Ishikawa (cell line): ENCODE measurements at regions not wholly inside any gene's neighbourhood (a gene's known extent, or its start where the extent isn't known, plus 50 kb on each side); places are given as distances from the start of the nearest gene placed in this dataset.

Source experiments
- CEBPB ChIP-seq: IDR thresholded peaks from 2 replicates; pipeline ENCODE4 v1.6.1; 2012
- CREB1 ChIP-seq: IDR thresholded peaks from 2 replicates; pipeline ENCODE4 v1.6.1; 2012; ENCODE audit warnings: low read depth
- EGR1 ChIP-seq: IDR thresholded peaks from 2 replicates; pipeline ENCODE4 v1.6.1; 2012
- EP300 ChIP-seq: IDR thresholded peaks from 2 replicates; pipeline ENCODE4 v1.6.1; 2012; ENCODE audit warnings: borderline replicate concordance
- FOXM1 ChIP-seq: IDR thresholded peaks from 2 replicates; pipeline ENCODE4 v1.6.1; 2012; ENCODE audit warnings: low read depth, borderline replicate concordance
- NFIC ChIP-seq: IDR thresholded peaks from 2 replicates; pipeline ENCODE4 v1.6.1; 2012
- RAD21 ChIP-seq: IDR thresholded peaks from 2 replicates; pipeline ENCODE4 v1.6.1; 2012; ENCODE audit warnings: low read depth
- TAF1 ChIP-seq: IDR thresholded peaks from 2 replicates; pipeline ENCODE4 v1.6.1; 2012; ENCODE audit warnings: low read depth, mild to moderate bottlenecking
- TCF12 ChIP-seq: IDR thresholded peaks from 2 replicates; pipeline ENCODE4 v1.6.1; 2012; ENCODE audit warnings: low read depth
- TEAD4 ChIP-seq: IDR thresholded peaks from 2 replicates; pipeline ENCODE4 v1.6.1; 2012
- YY1 ChIP-seq: IDR thresholded peaks from 2 replicates; pipeline ENCODE4 v1.6.1; 2012; ENCODE audit warnings: low read depth
- ZBTB7A ChIP-seq: IDR thresholded peaks from 2 replicates; pipeline ENCODE4 v1.6.1; 2012; ENCODE audit warnings: low read depth
- TF ChIP-seq, protein P1 (sequence below): IDR thresholded peaks from 2 replicates; pipeline ENCODE4 v1.6.1; 2012; ENCODE audit warnings: low read depth, mild to moderate bottlenecking
- TF ChIP-seq, protein P2 (sequence below): IDR thresholded peaks from 2 replicates; pipeline ENCODE4 v1.6.1; 2012
- TF ChIP-seq, protein P3 (sequence below): IDR thresholded peaks from 2 replicates; pipeline ENCODE4 v1.6.1; 2012

DNA sequence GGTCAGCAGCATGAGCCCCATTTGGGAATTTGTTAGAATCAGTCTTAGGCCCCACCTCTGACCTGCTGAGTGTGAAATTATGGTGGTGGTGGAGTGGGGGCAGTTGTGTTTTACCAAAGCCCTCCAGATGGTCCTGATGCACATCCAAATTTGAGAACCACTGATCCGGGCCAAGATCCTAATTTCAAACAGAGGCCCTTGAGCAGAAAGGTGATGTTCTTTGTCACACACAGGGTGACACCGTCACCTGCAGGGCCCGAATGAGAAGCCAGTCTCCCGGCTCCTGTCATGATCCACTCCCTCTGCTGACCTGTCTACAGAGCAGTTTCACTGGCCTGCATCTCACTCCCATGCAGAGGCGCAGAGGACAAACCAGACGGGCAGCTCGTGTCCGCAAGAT is 129.9 kb downstream of the TRIM43 start:
- no peak for TF ChIP-seq TCF12
- TF ChIP-seq CEBPB: no peak
- TF ChIP-seq RAD21: no peak
- TF ChIP-seq, protein P1, sequence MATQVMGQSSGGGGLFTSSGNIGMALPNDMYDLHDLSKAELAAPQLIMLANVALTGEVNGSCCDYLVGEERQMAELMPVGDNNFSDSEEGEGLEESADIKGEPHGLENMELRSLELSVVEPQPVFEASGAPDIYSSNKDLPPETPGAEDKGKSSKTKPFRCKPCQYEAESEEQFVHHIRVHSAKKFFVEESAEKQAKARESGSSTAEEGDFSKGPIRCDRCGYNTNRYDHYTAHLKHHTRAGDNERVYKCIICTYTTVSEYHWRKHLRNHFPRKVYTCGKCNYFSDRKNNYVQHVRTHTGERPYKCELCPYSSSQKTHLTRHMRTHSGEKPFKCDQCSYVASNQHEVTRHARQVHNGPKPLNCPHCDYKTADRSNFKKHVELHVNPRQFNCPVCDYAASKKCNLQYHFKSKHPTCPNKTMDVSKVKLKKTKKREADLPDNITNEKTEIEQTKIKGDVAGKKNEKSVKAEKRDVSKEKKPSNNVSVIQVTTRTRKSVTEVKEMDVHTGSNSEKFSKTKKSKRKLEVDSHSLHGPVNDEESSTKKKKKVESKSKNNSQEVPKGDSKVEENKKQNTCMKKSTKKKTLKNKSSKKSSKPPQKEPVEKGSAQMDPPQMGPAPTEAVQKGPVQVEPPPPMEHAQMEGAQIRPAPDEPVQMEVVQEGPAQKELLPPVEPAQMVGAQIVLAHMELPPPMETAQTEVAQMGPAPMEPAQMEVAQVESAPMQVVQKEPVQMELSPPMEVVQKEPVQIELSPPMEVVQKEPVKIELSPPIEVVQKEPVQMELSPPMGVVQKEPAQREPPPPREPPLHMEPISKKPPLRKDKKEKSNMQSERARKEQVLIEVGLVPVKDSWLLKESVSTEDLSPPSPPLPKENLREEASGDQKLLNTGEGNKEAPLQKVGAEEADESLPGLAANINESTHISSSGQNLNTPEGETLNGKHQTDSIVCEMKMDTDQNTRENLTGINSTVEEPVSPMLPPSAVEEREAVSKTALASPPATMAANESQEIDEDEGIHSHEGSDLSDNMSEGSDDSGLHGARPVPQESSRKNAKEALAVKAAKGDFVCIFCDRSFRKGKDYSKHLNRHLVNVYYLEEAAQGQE: no peak
- TF ChIP-seq, protein P2, sequence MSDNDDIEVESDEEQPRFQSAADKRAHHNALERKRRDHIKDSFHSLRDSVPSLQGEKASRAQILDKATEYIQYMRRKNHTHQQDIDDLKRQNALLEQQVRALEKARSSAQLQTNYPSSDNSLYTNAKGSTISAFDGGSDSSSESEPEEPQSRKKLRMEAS: no peak
- TF ChIP-seq EGR1: no peak
- no peak for TF ChIP-seq ZBTB7A

DNA sequence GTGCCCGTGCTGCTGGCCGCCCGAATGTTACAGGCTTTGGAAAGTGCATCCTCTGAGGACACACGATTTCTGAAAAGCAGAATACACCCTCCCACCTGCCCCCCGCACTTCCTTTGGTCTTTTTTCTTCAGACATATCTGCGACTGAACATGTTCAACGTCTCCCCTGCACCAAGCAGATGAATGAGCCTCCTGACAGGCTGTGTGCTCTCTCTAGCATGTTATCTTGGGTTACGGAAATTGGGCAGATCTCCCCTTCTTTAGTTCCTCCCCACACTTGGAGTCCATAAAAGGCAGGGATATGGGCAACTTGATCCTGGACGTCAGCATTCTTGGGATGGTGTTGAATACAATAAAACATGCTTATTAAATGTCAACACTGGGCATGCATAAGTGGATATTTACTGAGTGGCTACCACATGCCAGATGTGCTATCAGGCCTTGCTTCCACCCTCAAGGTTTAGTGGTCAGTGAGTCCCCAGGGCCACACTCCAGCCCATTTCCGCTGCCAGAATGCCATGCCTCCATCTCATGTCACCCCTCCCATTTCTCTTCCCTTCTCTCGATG is 130.4 kb downstream of the TRIM43 start:
- TF ChIP-seq YY1 (no peak), CREB1 (no peak), NFIC (no peak), TEAD4 (no peak), TCF12 (no peak), CEBPB (no peak), ZBTB7A (no peak), EGR1 (no peak), RAD21 (no peak), EP300 (no peak)
- TF ChIP-seq, protein P2: no peak
- TF ChIP-seq, protein P1: no peak

DNA sequence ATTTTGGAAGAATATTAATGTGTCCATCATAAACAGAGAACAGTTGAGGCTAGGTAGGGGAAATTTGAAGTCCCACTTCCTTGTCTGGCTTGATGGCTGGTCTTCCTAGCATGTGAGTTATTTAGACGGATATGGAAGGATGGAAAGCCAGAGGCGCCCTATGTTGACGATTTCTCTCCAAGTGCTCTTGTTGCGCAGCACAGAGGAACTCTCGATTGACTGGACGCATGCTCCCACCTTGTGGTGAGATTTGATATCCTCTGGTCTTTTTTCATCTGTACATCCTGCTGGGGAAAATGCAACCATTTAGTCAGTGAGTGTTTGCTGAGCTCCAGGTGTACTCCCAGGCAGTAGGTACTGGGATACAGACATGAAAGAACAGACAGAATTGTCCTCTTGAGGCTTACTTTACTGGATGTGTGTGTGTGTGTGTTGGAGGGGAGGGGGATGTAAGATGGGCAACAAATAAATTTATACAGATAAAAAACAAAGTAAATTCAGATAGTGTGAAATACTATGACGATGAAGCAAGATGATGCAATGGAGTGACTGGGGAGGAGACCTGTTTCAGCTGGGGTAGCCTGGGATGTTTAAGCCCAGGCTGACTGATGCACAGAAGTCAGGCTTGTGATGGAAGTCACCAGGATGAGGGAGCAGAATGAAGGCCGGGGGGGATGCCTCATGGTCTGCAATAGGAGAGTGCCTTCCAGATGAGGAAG is 137.2 kb downstream of the TRIM43 start:
- peak; percentile 95 for TF ChIP-seq RAD21
- TF ChIP-seq YY1: no peak
- 0 out of 2 replicates have a peak, but pooled peaks have one; percentile 26 for TF ChIP-seq CEBPB

DNA sequence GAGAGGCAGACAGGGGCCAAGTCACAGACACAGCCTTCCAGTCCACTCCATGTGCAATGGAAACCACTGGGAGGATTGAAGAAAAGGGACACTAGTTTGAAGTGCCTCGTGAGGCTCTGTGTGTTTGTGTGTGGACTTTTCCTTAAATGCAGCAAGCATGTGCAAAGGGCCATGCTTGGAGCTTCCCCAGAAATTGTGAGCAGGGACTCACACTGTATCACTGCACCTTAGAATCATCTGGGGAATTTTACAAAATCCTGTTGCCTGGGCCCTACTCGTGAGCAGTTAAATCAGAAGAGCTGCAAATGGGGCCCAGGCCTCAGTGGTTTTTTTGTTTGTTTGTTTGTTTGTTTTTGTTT is 137.8 kb downstream of the TRIM43 start:
- TF ChIP-seq NFIC (no peak), ZBTB7A (no peak), CEBPB (no peak), FOXM1 (no peak), TAF1 (no peak), TEAD4 (no peak), CREB1 (no peak), YY1 (no peak), EGR1 (no peak), RAD21 (no peak), TCF12 (no peak), EP300 (no peak)
- TF ChIP-seq, protein P3, sequence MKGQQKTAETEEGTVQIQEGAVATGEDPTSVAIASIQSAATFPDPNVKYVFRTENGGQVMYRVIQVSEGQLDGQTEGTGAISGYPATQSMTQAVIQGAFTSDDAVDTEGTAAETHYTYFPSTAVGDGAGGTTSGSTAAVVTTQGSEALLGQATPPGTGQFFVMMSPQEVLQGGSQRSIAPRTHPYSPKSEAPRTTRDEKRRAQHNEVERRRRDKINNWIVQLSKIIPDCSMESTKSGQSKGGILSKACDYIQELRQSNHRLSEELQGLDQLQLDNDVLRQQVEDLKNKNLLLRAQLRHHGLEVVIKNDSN: no peak
- TF ChIP-seq, protein P2: no peak
- TF ChIP-seq, protein P1: no peak

DNA sequence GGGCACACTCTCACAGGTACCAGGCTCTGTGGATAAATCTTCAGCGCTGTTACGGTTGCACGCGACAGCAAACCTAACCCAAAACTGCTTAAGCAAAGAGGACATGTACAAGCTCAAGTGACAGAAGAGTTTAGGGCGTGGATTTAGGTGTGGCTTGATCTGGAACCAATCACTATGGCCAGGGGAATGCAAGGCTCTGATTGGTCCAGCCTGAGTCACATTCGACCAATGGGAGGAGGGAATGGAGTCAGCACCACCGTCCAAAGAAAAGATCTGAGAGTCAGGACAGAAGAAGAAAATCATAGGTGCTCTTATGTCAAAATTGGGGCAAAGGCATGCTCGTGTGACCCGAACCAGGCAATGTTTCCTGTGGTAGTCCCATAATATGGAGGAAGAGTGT is 139.0 kb downstream of the TRIM43 start:
- TF ChIP-seq TEAD4 (no peak), CREB1 (no peak), RAD21 (no peak), YY1 (no peak)
- TF ChIP-seq, protein P2: no peak
